ENCODE measurements at regions not wholly inside any gene's neighbourhood (a gene's known extent, or its start where the extent isn't known, plus 50 kb on each side); places are given as distances from the start of the nearest gene placed in this dataset.

DNA sequence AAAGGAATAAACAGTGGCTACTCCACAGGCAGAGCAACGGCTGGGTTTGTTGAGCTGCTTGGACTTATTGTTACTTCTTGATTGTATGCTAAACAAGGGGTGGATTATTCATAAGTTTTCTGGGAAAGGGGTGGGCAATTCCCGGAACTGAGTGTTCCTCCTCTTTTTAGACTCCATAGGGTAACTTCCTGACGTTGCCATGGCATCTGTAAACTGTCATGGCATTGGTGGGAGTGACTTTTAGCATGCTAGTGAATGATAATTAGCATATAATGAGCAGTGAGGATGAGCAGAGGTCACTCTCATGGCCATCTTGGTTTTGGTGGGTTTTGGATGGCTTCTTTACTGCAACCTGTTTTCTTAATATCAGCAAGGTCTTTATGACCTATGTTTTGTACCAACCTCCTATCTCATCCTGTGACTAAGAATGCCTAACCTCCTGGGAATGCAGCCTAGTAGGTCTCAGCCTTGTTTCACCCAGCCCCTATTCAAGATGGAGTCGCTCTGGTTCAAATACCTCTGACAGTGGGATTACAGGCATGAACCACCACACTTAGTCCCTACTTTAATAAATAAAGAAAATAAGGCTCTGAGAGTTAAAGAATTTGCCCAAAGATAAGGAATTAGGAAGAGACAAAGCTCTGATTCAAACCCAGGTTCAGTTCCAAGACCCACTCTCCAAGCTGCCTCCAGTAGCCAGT, 65.6 kb upstream of the CLMP start:
- TF ChIP-seq, protein P1, sequence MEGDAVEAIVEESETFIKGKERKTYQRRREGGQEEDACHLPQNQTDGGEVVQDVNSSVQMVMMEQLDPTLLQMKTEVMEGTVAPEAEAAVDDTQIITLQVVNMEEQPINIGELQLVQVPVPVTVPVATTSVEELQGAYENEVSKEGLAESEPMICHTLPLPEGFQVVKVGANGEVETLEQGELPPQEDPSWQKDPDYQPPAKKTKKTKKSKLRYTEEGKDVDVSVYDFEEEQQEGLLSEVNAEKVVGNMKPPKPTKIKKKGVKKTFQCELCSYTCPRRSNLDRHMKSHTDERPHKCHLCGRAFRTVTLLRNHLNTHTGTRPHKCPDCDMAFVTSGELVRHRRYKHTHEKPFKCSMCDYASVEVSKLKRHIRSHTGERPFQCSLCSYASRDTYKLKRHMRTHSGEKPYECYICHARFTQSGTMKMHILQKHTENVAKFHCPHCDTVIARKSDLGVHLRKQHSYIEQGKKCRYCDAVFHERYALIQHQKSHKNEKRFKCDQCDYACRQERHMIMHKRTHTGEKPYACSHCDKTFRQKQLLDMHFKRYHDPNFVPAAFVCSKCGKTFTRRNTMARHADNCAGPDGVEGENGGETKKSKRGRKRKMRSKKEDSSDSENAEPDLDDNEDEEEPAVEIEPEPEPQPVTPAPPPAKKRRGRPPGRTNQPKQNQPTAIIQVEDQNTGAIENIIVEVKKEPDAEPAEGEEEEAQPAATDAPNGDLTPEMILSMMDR (IDR thresholded peaks at IDR 0.05; ENCODE audit: low read depth, low read length, missing control alignments) = no peak
- H3K4me3 ChIP-seq (ENCODE audit: low read depth, low read length) = no peak overlapping the region
- DNase-seq (ENCODE audit: low read depth) = no peak

DNA sequence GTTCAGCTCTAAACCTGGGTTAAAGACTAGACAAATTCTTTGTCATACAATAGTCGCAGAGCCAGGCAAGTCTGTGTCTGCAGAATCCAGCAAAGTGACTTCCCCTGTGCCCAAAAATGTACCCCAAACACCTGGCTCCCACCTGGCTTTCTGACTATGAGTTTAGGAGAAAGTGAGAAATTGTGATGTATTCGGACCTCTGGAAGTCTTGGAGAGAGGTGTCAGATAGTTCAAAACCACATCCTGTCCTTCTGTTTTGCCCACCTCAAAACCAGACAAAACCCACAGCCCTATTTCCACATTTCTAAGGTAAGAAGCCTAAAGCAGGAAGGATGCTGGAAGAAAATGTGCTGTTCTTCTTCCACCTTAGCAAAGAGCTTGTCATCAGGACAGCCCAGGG, 63.8 kb upstream of the CLMP start:
- no peak overlapping the region for H3K4me3 ChIP-seq (ENCODE audit: low read depth, low read length)
- TF ChIP-seq, protein P1 (IDR thresholded peaks at IDR 0.05; ENCODE audit: low read depth, low read length, missing control alignments) = no peak
- peak; percentile 26 for DNase-seq (ENCODE audit: low read depth)

DNA sequence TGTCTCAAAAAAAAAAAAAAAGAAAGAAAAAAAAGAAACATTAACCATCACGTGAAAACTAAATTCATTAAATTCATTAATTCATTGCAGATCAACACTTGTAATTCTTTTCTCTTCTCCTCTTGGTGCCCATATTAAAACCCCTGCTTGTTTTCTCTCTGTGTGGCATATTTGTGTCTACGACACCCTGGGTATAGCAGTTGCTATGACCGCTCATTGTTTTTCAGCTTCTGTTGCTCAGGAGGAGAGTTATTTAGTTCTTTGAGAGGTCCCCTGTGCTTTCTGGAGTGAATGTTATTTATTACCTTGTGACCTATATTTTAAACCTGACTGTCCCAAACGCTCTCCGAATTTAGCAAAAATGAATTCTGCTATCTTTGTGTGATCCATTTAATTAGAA, 62.3 kb upstream of the CLMP start:
- TF ChIP-seq, protein P1 (IDR thresholded peaks at IDR 0.05; ENCODE audit: low read depth, low read length, missing control alignments) = no peak
- DNase-seq (ENCODE audit: low read depth) = no peak
- H3K4me3 ChIP-seq (ENCODE audit: low read depth, low read length) = no peak overlapping the region

DNA sequence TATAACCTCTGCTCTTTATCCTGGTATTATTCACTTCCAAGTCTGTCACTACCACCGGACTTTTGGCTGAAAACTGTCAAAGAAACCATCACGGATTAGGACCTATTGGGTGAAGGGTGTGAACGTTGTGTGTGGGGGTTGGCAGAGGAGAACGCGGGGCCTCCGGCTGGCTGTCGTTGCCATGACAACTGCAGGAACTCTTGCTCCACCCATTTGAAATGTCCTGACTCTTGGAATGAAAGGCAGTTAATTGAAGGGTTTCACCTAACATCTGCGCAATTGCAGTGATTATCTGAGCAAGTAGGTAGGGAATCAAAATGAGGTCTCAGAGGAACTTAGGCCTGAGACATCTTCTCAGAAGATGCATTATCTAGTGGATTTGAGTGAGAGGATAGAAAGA, 60.9 kb upstream of the CLMP start:
- TF ChIP-seq, protein P1 (IDR thresholded peaks at IDR 0.05; ENCODE audit: low read depth, low read length, missing control alignments) = no peak
- H3K4me3 ChIP-seq (ENCODE audit: low read depth, low read length) = no peak overlapping the region
- no peak for DNase-seq (ENCODE audit: low read depth)

GRCh38 chr11:123254357-123254756, 59.3 kb upstream of the CLMP start:
- TF ChIP-seq, protein P1 (IDR thresholded peaks at IDR 0.05; ENCODE audit: low read depth, low read length, missing control alignments) = no peak
- DNase-seq (ENCODE audit: low read depth) = no peak
- no peak overlapping the region for H3K4me3 ChIP-seq (ENCODE audit: low read depth, low read length)

- TF ChIP-seq, protein P1 (IDR thresholded peaks at IDR 0.05; ENCODE audit: low read depth, low read length, missing control alignments) = no peak
- DNase-seq (ENCODE audit: low read depth) = no peak
- H3K4me3 ChIP-seq (ENCODE audit: low read depth, low read length) = no peak overlapping the region
These were observed 58.9 kb upstream of the CLMP start for GRCh38 chr11:123253911-123254310.

- H3K4me3 ChIP-seq (ENCODE audit: low read depth, low read length) = no peak overlapping the region
- TF ChIP-seq, protein P1 (IDR thresholded peaks at IDR 0.05; ENCODE audit: low read depth, low read length, missing control alignments) = peak; percentile 12
- DNase-seq (ENCODE audit: low read depth) = no peak
These were observed 58.2 kb upstream of the CLMP start for GRCh38 chr11:123253223-123253622.
